IPS-20b (cell line): ENCODE measurements at regions not wholly inside any gene's neighbourhood (a gene's known extent, or its start where the extent isn't known, plus 50 kb on each side); places are given as distances from the start of the nearest gene placed in this dataset.

Experiments
- H3K27ac ChIP-seq: one replicate; pipeline ENCODE4 v1.5.1; 2013; ENCODE audit warnings: low read length
- H3K27me3 ChIP-seq: 2 replicates; pipeline ENCODE4 v1.6.1; 2013; ENCODE audit warnings: mild to moderate bottlenecking, low read length, inconsistent platforms; ENCODE audit not compliant: insufficient read depth
- H3K36me3 ChIP-seq: 2 replicates; pipeline ENCODE4 v1.6.1; 2013; ENCODE audit warnings: low read depth, mild to moderate bottlenecking, inconsistent platforms, low read length, moderate library complexity; ENCODE audit not compliant: insufficient read depth
- H3K4me1 ChIP-seq: 2 replicates; pipeline ENCODE4 v1.6.1; 2013; ENCODE audit warnings: mild to moderate bottlenecking, control low read depth, inconsistent platforms, low read length, moderate library complexity; ENCODE audit not compliant: insufficient read depth
- H3K4me3 ChIP-seq: 2 replicates; pipeline ENCODE4 v1.5.1; 2013; ENCODE audit warnings: mild to moderate bottlenecking, low read length, inconsistent platforms
- H3K9ac ChIP-seq: 2 replicates; pipeline ENCODE4 v1.6.1; 2013; ENCODE audit warnings: low read depth, mild to moderate bottlenecking, inconsistent platforms, low read length, moderate library complexity
- H3K9me3 ChIP-seq: 2 replicates; pipeline ENCODE4 v1.6.1; 2013; ENCODE audit warnings: mild to moderate bottlenecking, low read depth, low read length, inconsistent platforms; ENCODE audit not compliant: insufficient read depth

GRCh38 chr10:84805149-84805548 is 476.8 kb downstream of the CCSER2 start:
- no peak overlapping the region for H3K27ac ChIP-seq
- no peaks in the 10 kb centered on the region for H3K36me3 ChIP-seq
- H3K4me3 ChIP-seq = no peak overlapping the region
- H3K4me1 ChIP-seq = no peaks in the 10 kb centered on the region
- no peaks in the 10 kb centered on the region for H3K27me3 ChIP-seq
- H3K9ac ChIP-seq = no peak overlapping the region
- H3K9me3 ChIP-seq = no peaks in the 10 kb centered on the region; the same call in 1 of the 2 replicates

GRCh38 chr10:84811113-84811512 is 482.7 kb downstream of the CCSER2 start:
- Histone ChIP-seq H3K9ac (no peak overlapping the region), H3K27ac (no peak overlapping the region), H3K9me3 (no peaks in the 10 kb centered on the region; the same call in 1 of the 2 replicates), H3K4me1 (peaks cover 4% of the 10 kb centered on the region; the same call in 1 of the 2 replicates), H3K36me3 (no peaks in the 10 kb centered on the region), H3K27me3 (no peaks in the 10 kb centered on the region), H3K4me3 (no peak overlapping the region)

GRCh38 chr10:84818961-84819360 is 490.6 kb downstream of the CCSER2 start:
- no peak overlapping the region for H3K27ac ChIP-seq
- no peaks in the 10 kb centered on the region for H3K9me3 ChIP-seq
- H3K4me1 ChIP-seq = no peaks in the 10 kb centered on the region
- no peaks in the 10 kb centered on the region for H3K36me3 ChIP-seq
- no peak overlapping the region for H3K4me3 ChIP-seq
- H3K9ac ChIP-seq = no peak overlapping the region
- no peaks in the 10 kb centered on the region for H3K27me3 ChIP-seq

- no peak overlapping the region for H3K27ac ChIP-seq
- no peaks in the 10 kb centered on the region for H3K9me3 ChIP-seq
- H3K36me3 ChIP-seq = no peaks in the 10 kb centered on the region
- no peaks in the 10 kb centered on the region for H3K4me1 ChIP-seq
- no peak overlapping the region for H3K4me3 ChIP-seq
- H3K9ac ChIP-seq = no peak overlapping the region
- no peaks in the 10 kb centered on the region for H3K27me3 ChIP-seq
Measured at GRCh38 chr10:84820120-84820519, 491.7 kb downstream of the CCSER2 start.

- Histone ChIP-seq H3K9me3 (no peaks in the 10 kb centered on the region), H3K27me3 (no peaks in the 10 kb centered on the region), H3K9ac (no peak overlapping the region), H3K4me3 (no peak overlapping the region), H3K4me1 (no peaks in the 10 kb centered on the region), H3K36me3 (no peaks in the 10 kb centered on the region), H3K27ac (no peak overlapping the region)
Measured at GRCh38 chr10:84820596-84820995, 492.2 kb downstream of the CCSER2 start.

- Histone ChIP-seq H3K4me3 (no peak overlapping the region), H3K4me1 (peaks cover 5% of the 10 kb centered on the region), H3K9me3 (no peaks in the 10 kb centered on the region), H3K27me3 (no peaks in the 10 kb centered on the region), H3K36me3 (no peaks in the 10 kb centered on the region), H3K9ac (no peak overlapping the region), H3K27ac (no peak overlapping the region)
Measured at GRCh38 chr10:84822931-84823630, 494.7 kb downstream of the CCSER2 start.

GRCh38 chr10:84824525-84824924 is 496.1 kb downstream of the CCSER2 start:
- H3K27ac ChIP-seq = no peak overlapping the region
- H3K9me3 ChIP-seq = no peaks in the 10 kb centered on the region
- H3K4me1 ChIP-seq = peaks cover 5% of the 10 kb centered on the region
- H3K9ac ChIP-seq = no peak overlapping the region
- no peaks in the 10 kb centered on the region for H3K27me3 ChIP-seq
- H3K36me3 ChIP-seq = no peaks in the 10 kb centered on the region
- H3K4me3 ChIP-seq = no peak overlapping the region

GRCh38 chr10:84825330-84825729 is 496.9 kb downstream of the CCSER2 start:
- Histone ChIP-seq H3K4me3 (no peak overlapping the region), H3K27me3 (no peaks in the 10 kb centered on the region), H3K36me3 (no peaks in the 10 kb centered on the region), H3K9me3 (no peaks in the 10 kb centered on the region), H3K9ac (no peak overlapping the region), H3K27ac (no peak overlapping the region), H3K4me1 (peaks cover 5% of the 10 kb centered on the region)

GRCh38 chr10:84826704-84827103 is 498.3 kb downstream of the CCSER2 start:
- Histone ChIP-seq H3K27ac (no peak overlapping the region), H3K9ac (no peak overlapping the region), H3K27me3 (no peaks in the 10 kb centered on the region), H3K36me3 (no peaks in the 10 kb centered on the region), H3K9me3 (no peaks in the 10 kb centered on the region), H3K4me3 (no peak overlapping the region), H3K4me1 (peaks cover 5% of the 10 kb centered on the region)

GRCh38 chr10:84829131-84829530 is 500.7 kb downstream of the CCSER2 start:
- no peak overlapping the region for H3K27ac ChIP-seq
- H3K27me3 ChIP-seq = no peaks in the 10 kb centered on the region
- no peaks in the 10 kb centered on the region for H3K36me3 ChIP-seq
- H3K4me3 ChIP-seq = no peak overlapping the region
- H3K4me1 ChIP-seq = peaks cover 5% of the 10 kb centered on the region
- no peak overlapping the region for H3K9ac ChIP-seq
- no peaks in the 10 kb centered on the region for H3K9me3 ChIP-seq

- no peak overlapping the region for H3K9ac ChIP-seq
- no peak overlapping the region for H3K4me3 ChIP-seq
- H3K27ac ChIP-seq = no peak overlapping the region
- no peaks in the 10 kb centered on the region for H3K36me3 ChIP-seq
- no peaks in the 10 kb centered on the region for H3K9me3 ChIP-seq
- peaks cover 2% of the 10 kb centered on the region; the same call in 1 of the 2 replicates for H3K4me1 ChIP-seq
- no peaks in the 10 kb centered on the region for H3K27me3 ChIP-seq
Measured at GRCh38 chr10:84837041-84837812, 508.8 kb downstream of the CCSER2 start.

- H3K27me3 ChIP-seq = no peaks in the 10 kb centered on the region
- no peak overlapping the region for H3K9ac ChIP-seq
- H3K36me3 ChIP-seq = no peaks in the 10 kb centered on the region
- no peak overlapping the region for H3K27ac ChIP-seq
- no peak overlapping the region for H3K4me3 ChIP-seq
- H3K9me3 ChIP-seq = no peaks in the 10 kb centered on the region
- H3K4me1 ChIP-seq = peaks cover 2% of the 10 kb centered on the region; the same call in 1 of the 2 replicates
Measured at GRCh38 chr10:84837877-84838276, 509.5 kb downstream of the CCSER2 start.
